Stimulated activated CD8-positive, alpha-beta memory T cell treated with anti-CD3 and anti-CD28 coated beads, Interleukin-7, amount 100 ng/mL, for 48 hours (primary cell): ENCODE measurements at regions not wholly inside any gene's neighbourhood (a gene's known extent, or its start where the extent isn't known, plus 50 kb on each side); places are given as distances from the start of the nearest gene placed in this dataset.
A peak's percentile ranks its signal among the peaks of the same experiment; 100 is the strongest.

ENCODE experiments used
- DNase-seq, 2 donors: peaks; one replicate each; pipeline ENCODE4 v3.0.0-alpha.2; 2020; ENCODE audit warnings: low read depth in 1 of 2; ENCODE audit errors: extremely low read depth in 1 of 2

- DNase-seq, result no peak
These were observed 111.1 kb downstream of the SPTSSA start for GRCh38 chr14:34350903-34351302.

GRCh38 chr14:34348592-34348991 is 113.4 kb downstream of the SPTSSA start:
- no peak for DNase-seq

GRCh38 chr14:34347683-34348082 is 114.4 kb downstream of the SPTSSA start:
- DNase-seq, result no peak

GRCh38 chr14:34345718-34346465 is 116.1 kb downstream of the SPTSSA start:
- no peak for DNase-seq

GRCh38 chr14:34344318-34344717 is 117.7 kb downstream of the SPTSSA start:
- no peak for DNase-seq

GRCh38 chr14:34340025-34340625 is 121.9 kb downstream of the SPTSSA start:
- no peak for DNase-seq

GRCh38 chr14:34338056-34338455 is 124.0 kb downstream of the SPTSSA start:
- no peak for DNase-seq

- DNase-seq, result no peak
These were observed 125.5 kb downstream of the SPTSSA start for GRCh38 chr14:34336501-34336900.

- DNase-seq, result no peak
These were observed 126.1 kb downstream of the SPTSSA start for GRCh38 chr14:34335968-34336367.

GRCh38 chr14:34334329-34334728 is 127.7 kb downstream of the SPTSSA start:
- no peak for DNase-seq

- DNase-seq, result peak; percentile 29
These were observed 130.1 kb downstream of the SPTSSA start for GRCh38 chr14:34331728-34332623.

GRCh38 chr14:34330846-34331245 is 131.2 kb downstream of the SPTSSA start:
- no peak for DNase-seq

GRCh38 chr14:34329301-34329700 is 132.7 kb downstream of the SPTSSA start:
- no peak for DNase-seq

GRCh38 chr14:34328178-34328577 is 133.9 kb downstream of the SPTSSA start:
- DNase-seq, result no peak

GRCh38 chr14:34325493-34325892 is 136.5 kb downstream of the SPTSSA start:
- DNase-seq, result no peak

- no peak for DNase-seq
These were observed 137.7 kb downstream of the SPTSSA start for GRCh38 chr14:34324363-34324795.

GRCh38 chr14:34322940-34323418 is 139.1 kb downstream of the SPTSSA start:
- DNase-seq, result peak; percentile 30 to 45

GRCh38 chr14:34319140-34319539 is 142.9 kb downstream of the SPTSSA start:
- no peak for DNase-seq

GRCh38 chr14:34318014-34318413 is 144.0 kb downstream of the SPTSSA start:
- no peak for DNase-seq

- no peak for DNase-seq
These were observed 151.3 kb downstream of the SPTSSA start for GRCh38 chr14:34310724-34311123.

- DNase-seq, result no peak
These were observed 158.2 kb downstream of the SPTSSA start for GRCh38 chr14:34303811-34304210.
